ENCODE measurements at regions not wholly inside any gene's neighbourhood (a gene's known extent, or its start where the extent isn't known, plus 50 kb on each side); places are given as distances from the start of the nearest gene placed in this dataset.

GRCh38 chr19:27780367-27781075 is 1432.4 kb downstream of the UQCRFS1 start:
- H3K9me3 ChIP-seq (ENCODE audit: low read length) = no peaks in the 10 kb centered on the region
- no peaks in the 10 kb centered on the region for H3K27me3 ChIP-seq (ENCODE audit: control insufficient read depth in 1 of 2, insufficient read depth in 2 of 2, low read length in 2 of 2)
- H3K27ac ChIP-seq (ENCODE audit: low read depth, low read length) = no peak overlapping the region
- H3K36me3 ChIP-seq (ENCODE audit: insufficient read depth, low read length) = peaks cover 4% of the 10 kb centered on the region
- no peak overlapping the region for H3K9ac ChIP-seq (ENCODE audit: low read length)
- H3K4me3 ChIP-seq (ENCODE audit: low read depth in 1 of 2, low read length in 2 of 2) = no peak overlapping the region
- H3K4me1 ChIP-seq (ENCODE audit: insufficient read depth, low read length) = no peaks in the 10 kb centered on the region

GRCh38 chr19:27779954-27780353 is 1433.0 kb downstream of the UQCRFS1 start:
- Histone ChIP-seq H3K27me3 (ENCODE audit: control insufficient read depth in 1 of 2, insufficient read depth in 2 of 2, low read length in 2 of 2) (no peaks in the 10 kb centered on the region), H3K9ac (ENCODE audit: low read length) (no peak overlapping the region), H3K36me3 (ENCODE audit: insufficient read depth, low read length) (peaks cover 5% of the 10 kb centered on the region), H3K4me3 (ENCODE audit: low read depth in 1 of 2, low read length in 2 of 2) (no peak overlapping the region), H3K9me3 (ENCODE audit: low read length) (no peaks in the 10 kb centered on the region), H3K27ac (ENCODE audit: low read depth, low read length) (no peak overlapping the region), H3K4me1 (ENCODE audit: insufficient read depth, low read length) (no peaks in the 10 kb centered on the region)

GRCh38 chr19:27777726-27778125 is 1435.2 kb downstream of the UQCRFS1 start:
- Histone ChIP-seq H3K4me1 (ENCODE audit: insufficient read depth, low read length) (no peaks in the 10 kb centered on the region), H3K9me3 (ENCODE audit: low read length) (no peaks in the 10 kb centered on the region), H3K36me3 (ENCODE audit: insufficient read depth, low read length) (peaks cover 5% of the 10 kb centered on the region)

GRCh38 chr19:27777242-27777641 is 1435.7 kb downstream of the UQCRFS1 start:
- Histone ChIP-seq H3K27me3 (ENCODE audit: control insufficient read depth in 1 of 2, insufficient read depth in 2 of 2, low read length in 2 of 2) (no peaks in the 10 kb centered on the region), H3K4me1 (ENCODE audit: insufficient read depth, low read length) (no peaks in the 10 kb centered on the region), H3K9me3 (ENCODE audit: low read length) (no peaks in the 10 kb centered on the region), H3K27ac (ENCODE audit: low read depth, low read length) (no peak overlapping the region), H3K36me3 (ENCODE audit: insufficient read depth, low read length) (peaks cover 5% of the 10 kb centered on the region), H3K9ac (ENCODE audit: low read length) (no peak overlapping the region), H3K4me3 (ENCODE audit: low read depth in 1 of 2, low read length in 2 of 2) (no peak overlapping the region)

More at GRCh38 chr19:27777726-27778125, 1435.2 kb downstream of the UQCRFS1 start:
- no peak overlapping the region for H3K27ac ChIP-seq (ENCODE audit: low read depth, low read length)
- H3K4me3 ChIP-seq (ENCODE audit: low read depth in 1 of 2, low read length in 2 of 2) = no peak overlapping the region
- H3K27me3 ChIP-seq (ENCODE audit: control insufficient read depth in 1 of 2, insufficient read depth in 2 of 2, low read length in 2 of 2) = no peaks in the 10 kb centered on the region
- H3K9ac ChIP-seq (ENCODE audit: low read length) = no peak overlapping the region

- peaks cover 5% of the 10 kb centered on the region for H3K36me3 ChIP-seq (ENCODE audit: insufficient read depth, low read length)
- H3K27me3 ChIP-seq (ENCODE audit: control insufficient read depth in 1 of 2, insufficient read depth in 2 of 2, low read length in 2 of 2) = no peaks in the 10 kb centered on the region
- H3K27ac ChIP-seq (ENCODE audit: low read depth, low read length) = no peak overlapping the region
- no peak overlapping the region for H3K9ac ChIP-seq (ENCODE audit: low read length)
- no peaks in the 10 kb centered on the region for H3K4me1 ChIP-seq (ENCODE audit: insufficient read depth, low read length)
- H3K4me3 ChIP-seq (ENCODE audit: low read depth in 1 of 2, low read length in 2 of 2) = no peak overlapping the region
- H3K9me3 ChIP-seq (ENCODE audit: low read length) = no peaks in the 10 kb centered on the region
Measured at GRCh38 chr19:27776524-27776923, 1436.4 kb downstream of the UQCRFS1 start.

GRCh38 chr19:27776020-27776419 is 1436.9 kb downstream of the UQCRFS1 start:
- H3K9me3 ChIP-seq (ENCODE audit: low read length) = no peaks in the 10 kb centered on the region
- peaks cover 5% of the 10 kb centered on the region for H3K36me3 ChIP-seq (ENCODE audit: insufficient read depth, low read length)
- H3K27ac ChIP-seq (ENCODE audit: low read depth, low read length) = no peak overlapping the region
- H3K9ac ChIP-seq (ENCODE audit: low read length) = no peak overlapping the region
- H3K4me3 ChIP-seq (ENCODE audit: low read depth in 1 of 2, low read length in 2 of 2) = no peak overlapping the region
- no peaks in the 10 kb centered on the region for H3K27me3 ChIP-seq (ENCODE audit: control insufficient read depth in 1 of 2, insufficient read depth in 2 of 2, low read length in 2 of 2)
- no peaks in the 10 kb centered on the region for H3K4me1 ChIP-seq (ENCODE audit: insufficient read depth, low read length)

- no peak overlapping the region for H3K27ac ChIP-seq (ENCODE audit: low read depth, low read length)
- no peaks in the 10 kb centered on the region for H3K4me1 ChIP-seq (ENCODE audit: insufficient read depth, low read length)
- no peak overlapping the region for H3K9ac ChIP-seq (ENCODE audit: low read length)
- H3K4me3 ChIP-seq (ENCODE audit: low read depth in 1 of 2, low read length in 2 of 2) = no peak overlapping the region
- H3K9me3 ChIP-seq (ENCODE audit: low read length) = no peaks in the 10 kb centered on the region
- H3K27me3 ChIP-seq (ENCODE audit: control insufficient read depth in 1 of 2, insufficient read depth in 2 of 2, low read length in 2 of 2) = no peaks in the 10 kb centered on the region
- H3K36me3 ChIP-seq (ENCODE audit: insufficient read depth, low read length) = peaks cover 5% of the 10 kb centered on the region
Measured at GRCh38 chr19:27775395-27775794, 1437.6 kb downstream of the UQCRFS1 start.

- Histone ChIP-seq H3K9me3 (ENCODE audit: low read length) (no peaks in the 10 kb centered on the region), H3K9ac (ENCODE audit: low read length) (no peak overlapping the region), H3K4me1 (ENCODE audit: insufficient read depth, low read length) (no peaks in the 10 kb centered on the region)
Measured at GRCh38 chr19:27774827-27775226, 1438.1 kb downstream of the UQCRFS1 start.

GRCh38 chr19:27774337-27774736 is 1438.6 kb downstream of the UQCRFS1 start:
- peaks cover 5% of the 10 kb centered on the region for H3K36me3 ChIP-seq (ENCODE audit: insufficient read depth, low read length)
- no peaks in the 10 kb centered on the region for H3K4me1 ChIP-seq (ENCODE audit: insufficient read depth, low read length)
- H3K9ac ChIP-seq (ENCODE audit: low read length) = no peak overlapping the region
- H3K4me3 ChIP-seq (ENCODE audit: low read depth in 1 of 2, low read length in 2 of 2) = no peak overlapping the region
- H3K27me3 ChIP-seq (ENCODE audit: control insufficient read depth in 1 of 2, insufficient read depth in 2 of 2, low read length in 2 of 2) = no peaks in the 10 kb centered on the region
- no peaks in the 10 kb centered on the region for H3K9me3 ChIP-seq (ENCODE audit: low read length)
- H3K27ac ChIP-seq (ENCODE audit: low read depth, low read length) = no peak overlapping the region

More at GRCh38 chr19:27774827-27775226, 1438.1 kb downstream of the UQCRFS1 start:
- Histone ChIP-seq H3K27ac (ENCODE audit: low read depth, low read length) (no peak overlapping the region), H3K27me3 (ENCODE audit: control insufficient read depth in 1 of 2, insufficient read depth in 2 of 2, low read length in 2 of 2) (no peaks in the 10 kb centered on the region), H3K36me3 (ENCODE audit: insufficient read depth, low read length) (peaks cover 5% of the 10 kb centered on the region), H3K4me3 (ENCODE audit: low read depth in 1 of 2, low read length in 2 of 2) (no peak overlapping the region)

- no peak overlapping the region for H3K4me3 ChIP-seq (ENCODE audit: low read depth in 1 of 2, low read length in 2 of 2)
- H3K9ac ChIP-seq (ENCODE audit: low read length) = no peak overlapping the region
- peaks cover 5% of the 10 kb centered on the region for H3K36me3 ChIP-seq (ENCODE audit: insufficient read depth, low read length)
Measured at GRCh38 chr19:27773318-27774094, 1439.4 kb downstream of the UQCRFS1 start.

GRCh38 chr19:27772059-27772458 is 1440.9 kb downstream of the UQCRFS1 start:
- no peak overlapping the region for H3K27ac ChIP-seq (ENCODE audit: low read depth, low read length)
- H3K36me3 ChIP-seq (ENCODE audit: insufficient read depth, low read length) = peaks cover 5% of the 10 kb centered on the region
- H3K9me3 ChIP-seq (ENCODE audit: low read length) = no peaks in the 10 kb centered on the region
- no peak overlapping the region for H3K9ac ChIP-seq (ENCODE audit: low read length)
- H3K4me3 ChIP-seq (ENCODE audit: low read depth in 1 of 2, low read length in 2 of 2) = no peak overlapping the region
- H3K27me3 ChIP-seq (ENCODE audit: control insufficient read depth in 1 of 2, insufficient read depth in 2 of 2, low read length in 2 of 2) = no peaks in the 10 kb centered on the region
- H3K4me1 ChIP-seq (ENCODE audit: insufficient read depth, low read length) = no peaks in the 10 kb centered on the region

More at GRCh38 chr19:27773318-27774094, 1439.4 kb downstream of the UQCRFS1 start:
- Histone ChIP-seq H3K27me3 (ENCODE audit: control insufficient read depth in 1 of 2, insufficient read depth in 2 of 2, low read length in 2 of 2) (no peaks in the 10 kb centered on the region), H3K4me1 (ENCODE audit: insufficient read depth, low read length) (no peaks in the 10 kb centered on the region), H3K9me3 (ENCODE audit: low read length) (no peaks in the 10 kb centered on the region), H3K27ac (ENCODE audit: low read depth, low read length) (no peak overlapping the region)
